Astrocyte (in vitro differentiated cells and primary cell): ENCODE measurements at regions not wholly inside any gene's neighbourhood (a gene's known extent, or its start where the extent isn't known, plus 50 kb on each side); places are given as distances from the start of the nearest gene placed in this dataset.

ENCODE experiments used
- CTCF ChIP-seq: IDR thresholded peaks from 2 replicates; pipeline ENCODE4 v1.5.1; 2011; ENCODE audit warnings: low read depth, mild to moderate bottlenecking, inconsistent platforms, low read length, moderate library complexity; ENCODE audit not compliant: insufficient read depth
- EZH2 ChIP-seq: IDR thresholded peaks from 2 replicates; pipeline ENCODE4 v1.6.1; 2012; ENCODE audit warnings: mild to moderate bottlenecking, low read length, inconsistent platforms; ENCODE audit not compliant: insufficient read depth

- no peak for TF ChIP-seq EZH2
- no peak for TF ChIP-seq CTCF
Measured at GRCh38 chr17:34054495-34054894, 200.6 kb upstream of the CCL2 start.
